Astrocyte of the spinal cord (primary cell): ENCODE measurements at regions not wholly inside any gene's neighbourhood (a gene's known extent, or its start where the extent isn't known, plus 50 kb on each side); places are given as distances from the start of the nearest gene placed in this dataset.

ENCODE experiments used
- DNase-seq: peaks from one replicate; pipeline ENCODE4 v3.0.0; 2011; ENCODE audit warnings: low read depth, low spot score
- H3K4me3 ChIP-seq: 2 replicates; pipeline ENCODE4 v1.5.1; 2011; ENCODE audit warnings: low read depth, mild to moderate bottlenecking, low read length, moderate library complexity
- CTCF ChIP-seq: IDR thresholded peaks from 2 replicates; pipeline ENCODE4 v1.5.1; 2012; ENCODE audit warnings: low read depth, mild to moderate bottlenecking, low read length, inconsistent platforms
- in situ Hi-C: cut with HindIII; loops from 2 replicates; pipeline ENCODE4 v1.10.0; 2017; ENCODE audit warnings: low sequenced_read_pairs

DNA sequence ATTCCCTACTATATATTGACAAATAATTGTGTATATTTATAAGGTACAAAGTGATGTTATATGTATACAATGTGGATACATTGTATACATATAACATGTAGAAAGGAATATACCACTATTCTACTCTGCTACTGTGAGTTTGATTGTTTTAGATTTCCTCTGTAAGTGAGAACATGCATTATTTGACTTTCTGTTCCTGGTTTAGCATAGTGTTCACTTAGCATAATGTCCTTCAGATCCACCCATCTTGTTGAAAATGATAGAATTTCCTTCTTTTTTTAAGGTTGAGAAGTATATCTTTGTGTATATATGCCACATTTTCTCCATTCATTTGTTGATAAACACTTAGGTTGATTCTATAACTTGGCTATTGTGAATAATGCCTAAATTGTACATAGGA, 140.8 kb upstream of the BDNF start:
- in situ Hi-C loops, result no loop called here
- H3K4me3 ChIP-seq, result no peak overlapping the region
- TF ChIP-seq CTCF, result no peak
- no peak for DNase-seq

DNA sequence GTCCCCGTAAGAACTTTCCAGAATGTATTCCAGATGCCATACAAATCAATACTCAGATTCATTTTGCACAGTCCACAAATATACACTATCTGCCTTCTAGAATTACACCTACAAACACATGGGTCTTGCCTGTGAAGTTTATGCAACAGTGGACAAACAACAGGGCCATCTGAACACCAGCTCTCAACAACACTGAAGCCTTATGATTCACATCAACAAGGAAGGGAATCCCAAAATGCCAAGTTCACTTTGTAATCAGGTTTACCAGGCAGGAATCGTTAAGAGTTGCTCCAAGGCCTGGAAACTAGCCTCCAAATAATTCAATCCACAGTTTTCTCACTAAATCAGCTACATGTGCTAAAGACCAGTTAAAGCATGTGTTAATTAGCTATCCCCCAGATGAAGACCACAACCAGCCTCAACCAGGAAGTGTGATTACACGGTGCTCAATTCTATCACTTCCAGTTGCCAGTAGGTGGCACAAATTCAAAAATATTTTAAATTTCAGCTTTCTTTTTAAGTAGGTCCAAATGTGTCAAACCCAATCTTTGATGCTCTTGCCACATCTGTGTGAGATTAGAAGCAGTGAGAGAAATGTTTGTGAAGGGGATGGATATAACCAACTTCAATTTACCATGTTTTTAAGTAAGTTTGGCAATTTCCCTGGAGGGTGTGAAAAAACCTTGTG, 139.1 kb upstream of the BDNF start:
- peak; percentile 35 for DNase-seq
- in situ Hi-C loops, result no loop called here
- TF ChIP-seq CTCF, result peak; percentile 36
- no peak overlapping the region for H3K4me3 ChIP-seq

DNA sequence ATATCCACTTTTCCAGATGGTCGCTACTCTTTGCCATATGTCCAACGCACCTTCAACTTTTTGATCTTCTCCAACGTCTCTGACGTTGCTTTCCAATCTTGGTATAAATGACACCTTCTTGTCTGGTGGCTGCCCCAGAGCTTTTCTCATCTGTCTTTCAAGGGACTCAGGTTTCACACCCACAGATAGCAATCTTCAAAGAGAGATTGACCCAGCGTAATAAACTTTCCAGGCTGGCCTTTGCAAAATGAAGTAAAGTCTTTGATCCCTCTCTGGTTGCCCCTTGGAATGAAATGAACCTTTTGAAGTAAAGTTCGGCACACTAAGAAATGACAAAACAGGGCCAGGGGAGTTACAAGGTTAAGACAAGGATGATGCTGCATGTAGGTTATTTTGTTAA, 138.4 kb upstream of the BDNF start:
- in situ Hi-C loops, result no loop called here
- no peak overlapping the region for H3K4me3 ChIP-seq
- DNase-seq, result no peak
- TF ChIP-seq CTCF, result no peak

DNA sequence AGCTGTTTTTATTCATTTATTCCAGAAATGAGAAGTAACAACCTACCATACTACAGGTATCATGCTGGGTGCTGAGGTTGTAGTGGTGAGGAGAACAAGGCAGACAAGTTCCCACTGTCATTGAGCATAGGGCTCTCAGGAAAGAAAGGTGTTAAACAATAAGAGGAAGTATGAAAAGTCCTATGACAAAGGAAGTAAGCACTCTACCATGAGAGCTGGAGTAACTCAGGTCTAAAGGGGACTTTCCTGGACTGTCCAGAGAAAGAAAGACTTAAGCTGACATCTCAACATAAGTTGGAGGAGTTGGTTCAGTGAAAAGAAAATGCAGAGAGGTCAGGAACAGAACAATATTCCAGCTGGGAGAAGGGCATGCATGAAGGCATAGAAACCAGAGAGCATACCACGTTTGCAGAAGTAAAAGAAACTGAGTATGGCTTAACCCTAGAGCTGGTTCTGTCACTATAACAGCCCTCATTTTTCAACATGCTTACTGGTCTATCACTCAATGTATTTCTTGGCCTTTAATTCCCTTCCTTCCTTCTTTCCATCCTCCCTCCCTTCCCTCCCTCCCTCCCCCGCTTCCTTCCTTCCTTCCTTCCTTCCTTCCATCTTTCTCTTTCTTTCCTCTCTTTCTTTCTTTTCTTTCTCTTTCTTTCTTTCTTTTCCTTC, 137.8 kb upstream of the BDNF start:
- no peak for TF ChIP-seq CTCF
- in situ Hi-C loops, result no loop called here
- no peak overlapping the region for H3K4me3 ChIP-seq
- no peak for DNase-seq

- in situ Hi-C loops, result no loop called here
- no peak for DNase-seq
- TF ChIP-seq CTCF, result no peak
- no peak overlapping the region for H3K4me3 ChIP-seq
Measured at GRCh38 chr11:27830206-27830605, 130.0 kb upstream of the BDNF start.

DNA sequence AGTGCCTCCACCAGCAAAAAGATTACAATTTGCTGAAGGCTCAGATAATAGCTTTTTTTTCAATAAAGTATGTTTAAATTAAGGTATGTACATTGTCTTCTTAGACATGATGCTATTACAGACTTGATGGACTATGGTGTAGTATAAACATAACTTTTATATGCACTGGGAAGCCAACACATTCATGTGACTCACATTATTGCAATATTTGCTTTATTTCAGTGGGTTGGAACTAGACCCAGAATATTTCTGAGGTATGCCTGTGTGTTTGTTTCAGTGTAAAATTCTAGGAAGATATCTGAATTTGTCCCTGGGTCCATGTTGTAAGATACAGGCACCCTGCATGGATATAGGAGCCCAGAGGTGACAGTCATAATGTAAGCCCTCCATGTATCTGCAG, 120.0 kb upstream of the BDNF start:
- no peak for TF ChIP-seq CTCF
- in situ Hi-C loops, result no loop called here
- DNase-seq, result peak; percentile 20
- H3K4me3 ChIP-seq, result no peak overlapping the region
